Left ventricle myocardium inferior (tissue), 1 donor: ENCODE measurements at regions not wholly inside any gene's neighbourhood (a gene's known extent, or its start where the extent isn't known, plus 50 kb on each side); places are given as distances from the start of the nearest gene placed in this dataset.

Source experiments
- DNase-seq: peaks from one replicate; pipeline ENCODE4 v3.0.0-alpha.2; 2020
- H3K27ac ChIP-seq: fragments of 200-600 bp; replicated peaks from 2 replicates; pipeline ENCODE4 v1.8.0; 2021
- H3K27me3 ChIP-seq: fragments of 200-600 bp; 2 replicates; pipeline ENCODE4 v1.8.0; 2021; ENCODE audit warnings: low read depth
- H3K36me3 ChIP-seq: fragments of 200-600 bp; 2 replicates; pipeline ENCODE4 v1.8.0; 2021
- H3K4me1 ChIP-seq: fragments of 200-600 bp; 2 replicates; pipeline ENCODE4 v1.8.0; 2021
- H3K4me3 ChIP-seq: fragments of 200-600 bp; 2 replicates; pipeline ENCODE4 v1.8.0; 2021; ENCODE audit warnings: mild to moderate bottlenecking, moderate library complexity
- H3K9me3 ChIP-seq: fragments of 200-600 bp; replicated peaks from 2 replicates; pipeline ENCODE4 v1.8.0; 2021
- intact Hi-C: fragments of 100-400 bp; cut with micrococcal nuclease; formaldehyde crosslinking; loops from one replicate; pipeline ENCODE4 v1.11.0; 2022
- TF ChIP-seq, protein P1 (sequence below): fragments of 200-600 bp; IDR thresholded peaks from 2 replicates; pipeline ENCODE4 v1.8.0; 2021; ENCODE audit warnings: antibody characterized with exemption, mild to moderate bottlenecking, borderline replicate concordance
- donor health status: DM: no; HTN: yes; CAD: no; lungs with severe emphysema.

DNA sequence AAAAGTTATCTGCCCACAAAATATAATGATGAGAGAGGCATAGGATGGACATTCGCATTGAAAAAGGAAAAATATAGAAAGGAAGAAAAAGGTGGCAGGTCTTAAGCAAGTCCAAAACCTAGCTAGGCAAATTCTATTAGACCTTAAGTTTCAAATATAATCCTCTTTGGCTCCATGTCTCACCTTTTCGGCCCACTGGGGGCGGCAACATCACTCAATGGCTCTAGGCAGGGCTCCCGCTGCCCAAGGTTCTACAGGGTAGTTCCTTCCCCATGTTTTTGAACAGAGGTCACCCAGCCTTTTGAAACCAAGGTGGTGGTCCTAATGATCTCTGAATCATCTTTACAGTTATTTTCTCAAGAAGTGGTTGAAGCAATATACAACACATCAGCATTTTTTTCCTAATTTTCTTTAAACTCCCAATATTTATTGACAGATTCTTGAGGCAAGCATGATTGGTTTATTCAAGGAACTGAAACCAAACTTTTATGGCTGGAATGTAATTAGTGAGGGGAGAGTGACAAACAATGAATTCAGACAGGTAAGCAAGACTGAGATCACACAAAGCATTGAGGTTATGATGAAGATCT lies 309.4 kb downstream of the ANTXR2 start:
- intact Hi-C loops, result no loop called here
- Histone ChIP-seq H3K27ac (no peak overlapping the region), H3K9me3 (peaks cover 20% of the 10 kb centered on the region), H3K36me3 (no peaks in the 10 kb centered on the region), H3K4me3 (no peak overlapping the region), H3K27me3 (no peaks in the 10 kb centered on the region), H3K4me1 (no peaks in the 10 kb centered on the region)
- TF ChIP-seq, protein P1, sequence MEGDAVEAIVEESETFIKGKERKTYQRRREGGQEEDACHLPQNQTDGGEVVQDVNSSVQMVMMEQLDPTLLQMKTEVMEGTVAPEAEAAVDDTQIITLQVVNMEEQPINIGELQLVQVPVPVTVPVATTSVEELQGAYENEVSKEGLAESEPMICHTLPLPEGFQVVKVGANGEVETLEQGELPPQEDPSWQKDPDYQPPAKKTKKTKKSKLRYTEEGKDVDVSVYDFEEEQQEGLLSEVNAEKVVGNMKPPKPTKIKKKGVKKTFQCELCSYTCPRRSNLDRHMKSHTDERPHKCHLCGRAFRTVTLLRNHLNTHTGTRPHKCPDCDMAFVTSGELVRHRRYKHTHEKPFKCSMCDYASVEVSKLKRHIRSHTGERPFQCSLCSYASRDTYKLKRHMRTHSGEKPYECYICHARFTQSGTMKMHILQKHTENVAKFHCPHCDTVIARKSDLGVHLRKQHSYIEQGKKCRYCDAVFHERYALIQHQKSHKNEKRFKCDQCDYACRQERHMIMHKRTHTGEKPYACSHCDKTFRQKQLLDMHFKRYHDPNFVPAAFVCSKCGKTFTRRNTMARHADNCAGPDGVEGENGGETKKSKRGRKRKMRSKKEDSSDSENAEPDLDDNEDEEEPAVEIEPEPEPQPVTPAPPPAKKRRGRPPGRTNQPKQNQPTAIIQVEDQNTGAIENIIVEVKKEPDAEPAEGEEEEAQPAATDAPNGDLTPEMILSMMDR, result no peak
- no peak for DNase-seq

DNA sequence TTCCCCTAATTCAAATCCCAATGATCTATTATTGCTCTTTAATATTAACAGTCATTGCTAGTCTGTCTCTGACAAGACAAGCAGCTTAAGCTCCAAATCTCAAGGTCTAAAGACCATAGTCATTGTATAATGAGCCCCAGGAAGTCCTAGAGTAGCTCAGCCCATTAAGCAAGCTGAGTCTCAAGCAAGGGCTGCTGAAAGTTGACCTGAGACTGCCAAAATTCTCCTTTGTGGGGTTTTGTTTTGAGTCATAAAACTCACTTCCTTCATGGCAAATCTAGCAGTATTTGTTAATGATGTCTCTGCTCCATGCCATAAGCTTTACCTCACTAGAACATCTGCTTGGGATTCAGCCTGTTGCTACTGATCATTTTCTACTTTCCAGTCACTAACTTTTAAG lies 313.2 kb downstream of the ANTXR2 start:
- TF ChIP-seq, protein P1, result no peak
- intact Hi-C loops, result no loop called here
- Histone ChIP-seq H3K27me3 (no peaks in the 10 kb centered on the region), H3K4me3 (no peak overlapping the region), H3K4me1 (no peaks in the 10 kb centered on the region), H3K9me3 (no peaks in the 10 kb centered on the region), H3K36me3 (no peaks in the 10 kb centered on the region), H3K27ac (no peak overlapping the region)
- DNase-seq, result no peak

DNA sequence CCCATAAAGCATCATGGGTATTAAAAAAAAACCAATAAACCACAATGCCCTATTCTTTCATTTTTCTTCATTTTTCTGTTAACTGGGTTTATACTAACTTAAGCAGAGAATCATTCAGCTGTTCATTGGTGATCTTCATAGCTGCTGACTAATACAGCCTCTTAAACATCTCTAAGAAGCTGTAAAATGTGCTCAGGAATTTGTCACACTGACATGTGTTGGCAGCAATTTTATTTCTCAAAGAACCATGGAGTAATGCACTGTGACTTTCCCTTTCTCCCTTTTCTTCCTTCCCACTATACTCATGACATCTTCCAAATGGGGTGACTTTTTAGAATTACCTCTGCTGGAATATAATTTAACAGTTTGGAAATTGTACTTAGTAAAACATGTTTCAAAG lies 315.4 kb downstream of the ANTXR2 start:
- no peaks in the 10 kb centered on the region for H3K9me3 ChIP-seq
- DNase-seq, result no peak
- H3K4me3 ChIP-seq, result no peak overlapping the region
- TF ChIP-seq, protein P1, result no peak
- H3K4me1 ChIP-seq, result no peaks in the 10 kb centered on the region
- no peak overlapping the region for H3K27ac ChIP-seq
- H3K36me3 ChIP-seq, result no peaks in the 10 kb centered on the region
- intact Hi-C loops, result no loop called here
- H3K27me3 ChIP-seq, result no peaks in the 10 kb centered on the region

DNA sequence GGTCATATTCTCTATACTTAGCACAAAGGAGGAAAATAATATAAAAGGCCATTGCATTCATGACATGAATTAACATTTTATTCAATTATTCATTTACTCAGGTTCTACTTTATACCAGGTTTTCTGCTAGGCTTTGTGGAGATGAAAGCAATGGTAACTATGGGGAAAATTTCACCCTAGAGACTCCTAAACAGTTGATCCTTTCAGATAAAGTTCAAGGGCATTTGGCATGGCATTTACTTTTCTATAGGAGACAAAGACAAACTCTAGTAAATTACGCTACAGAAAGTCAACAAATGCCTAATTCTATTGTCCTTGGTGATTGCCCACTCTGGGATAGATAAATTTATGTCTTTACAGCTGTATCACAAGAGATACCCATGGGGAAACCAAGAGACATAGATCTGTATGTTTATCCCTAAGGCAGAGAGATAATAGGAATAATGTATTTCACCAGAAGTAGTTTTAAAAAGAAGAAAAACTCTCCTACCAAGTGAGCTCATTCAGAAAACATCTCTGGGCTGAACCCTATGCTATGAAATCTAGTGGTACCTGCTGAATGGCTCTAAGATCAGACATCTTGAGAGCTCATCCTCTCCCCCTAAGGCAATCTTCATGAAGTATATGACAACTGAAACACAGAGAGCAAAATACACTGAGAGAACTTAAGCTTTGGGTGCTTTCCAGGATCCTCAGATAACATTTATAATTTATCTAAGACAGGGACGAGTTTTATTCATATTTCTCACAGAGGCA lies 316.7 kb downstream of the ANTXR2 start:
- H3K9me3 ChIP-seq, result no peaks in the 10 kb centered on the region
- H3K36me3 ChIP-seq, result no peaks in the 10 kb centered on the region
- H3K4me1 ChIP-seq, result no peaks in the 10 kb centered on the region
- no peak overlapping the region for H3K4me3 ChIP-seq
- intact Hi-C loops, result no loop called here
- DNase-seq, result no peak
- H3K27ac ChIP-seq, result no peak overlapping the region
- H3K27me3 ChIP-seq, result no peaks in the 10 kb centered on the region
- TF ChIP-seq, protein P1, result no peak

DNA sequence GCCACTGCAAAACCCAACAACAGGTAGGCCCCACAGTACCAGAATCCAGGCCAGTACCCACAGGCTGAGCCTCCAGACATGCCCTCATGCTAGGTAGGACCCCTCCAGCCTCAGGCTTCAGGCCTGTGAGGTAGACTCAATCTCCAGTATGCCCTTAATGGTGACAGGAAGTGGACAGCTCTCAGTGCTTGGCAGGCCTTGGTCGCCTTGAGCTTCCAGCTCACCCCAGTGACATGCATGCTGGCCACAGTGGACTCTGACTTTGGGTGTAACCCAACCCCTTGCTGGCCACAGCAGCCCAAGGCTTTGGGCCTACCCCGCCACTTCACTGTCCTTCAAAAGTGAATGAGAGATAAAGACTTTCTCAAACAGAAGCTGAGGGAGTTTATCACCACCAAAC lies 324.2 kb downstream of the ANTXR2 start:
- TF ChIP-seq, protein P1, result no peak
- H3K9me3 ChIP-seq, result no peaks in the 10 kb centered on the region
- H3K27ac ChIP-seq, result no peak overlapping the region
- no peak for DNase-seq
- intact Hi-C loops, result no loop called here
- H3K4me1 ChIP-seq, result no peaks in the 10 kb centered on the region
- no peak overlapping the region for H3K4me3 ChIP-seq
- no peaks in the 10 kb centered on the region for H3K27me3 ChIP-seq
- no peaks in the 10 kb centered on the region for H3K36me3 ChIP-seq
